H9 (cell line): ENCODE measurements at regions not wholly inside any gene's neighbourhood (a gene's known extent, or its start where the extent isn't known, plus 50 kb on each side); places are given as distances from the start of the nearest gene placed in this dataset.

ENCODE experiments used
- DNase-seq: peaks from one replicate; pipeline ENCODE4 v3.0.0-alpha.2; 2017
- H2AFZ ChIP-seq: one replicate; pipeline ENCODE4 v1.6.1; 2013; ENCODE audit warnings: mild to moderate bottlenecking, low read length, control low read depth, moderate library complexity
- H2AK5ac ChIP-seq: 2 replicates; pipeline ENCODE4 v1.6.1; 2013; ENCODE audit warnings: low read length, control low read depth, mixed read lengths; ENCODE audit not compliant: insufficient read length
- H2BK120ac ChIP-seq: one replicate; pipeline ENCODE4 v1.6.1; 2013; ENCODE audit warnings: low read depth, mild to moderate bottlenecking, low read length, control low read depth, inconsistent platforms; ENCODE audit not compliant: poor library complexity, severe bottlenecking
- H2BK12ac ChIP-seq: 2 replicates; pipeline ENCODE4 v1.6.1; 2013; ENCODE audit warnings: low read length, control low read depth, mixed read lengths, low read depth; ENCODE audit not compliant: insufficient read length
- H2BK15ac ChIP-seq: 2 replicates; pipeline ENCODE4 v1.6.1; 2013; ENCODE audit warnings: low read depth, low read length, control low read depth
- H2BK20ac ChIP-seq: one replicate; pipeline ENCODE4 v1.6.1; 2013; ENCODE audit warnings: low read depth, mild to moderate bottlenecking, low read length, control low read depth, inconsistent platforms; ENCODE audit not compliant: poor library complexity, severe bottlenecking
- H2BK5ac ChIP-seq: 2 replicates; pipeline ENCODE4 v1.6.1; 2013; ENCODE audit warnings: low read length, control low read depth, mixed read lengths; ENCODE audit not compliant: insufficient read length
- H3K14ac ChIP-seq: 2 replicates; pipeline ENCODE4 v1.6.1; 2013; ENCODE audit warnings: low read length, control low read depth; ENCODE audit not compliant: insufficient read depth
- H3K18ac ChIP-seq: 2 replicates; pipeline ENCODE4 v1.6.1; 2013; ENCODE audit warnings: low read depth, mild to moderate bottlenecking, mixed read lengths, low read length, control low read depth; ENCODE audit not compliant: insufficient read length
- H3K23ac ChIP-seq: 2 replicates; pipeline ENCODE4 v1.6.1; 2013; ENCODE audit warnings: low read length, control low read depth, mixed read lengths, low read depth; ENCODE audit not compliant: insufficient read length
- H3K23me2 ChIP-seq: 2 replicates; pipeline ENCODE4 v1.6.1; 2013; ENCODE audit warnings: low read depth, mild to moderate bottlenecking, mixed read lengths, low read length, control low read depth; ENCODE audit not compliant: insufficient read length, poor library complexity, severe bottlenecking
- H3K27ac ChIP-seq: 2 replicates; pipeline ENCODE4 v1.5.1; 2013; ENCODE audit warnings: low read length, control low read depth, mixed read lengths, low read depth; ENCODE audit not compliant: insufficient read length
- H3K27me3 ChIP-seq: 2 replicates; pipeline ENCODE4 v1.6.1; 2013; ENCODE audit warnings: low read length, control low read depth, inconsistent platforms; ENCODE audit not compliant: insufficient read depth
- H3K4ac ChIP-seq: 2 replicates; pipeline ENCODE4 v1.6.1; 2013; ENCODE audit warnings: low read depth, mild to moderate bottlenecking, control low read depth, inconsistent platforms, low read length, moderate library complexity
- H3K4me1 ChIP-seq: 2 replicates; pipeline ENCODE4 v1.6.1; 2013; ENCODE audit warnings: low read length, control low read depth, inconsistent platforms; ENCODE audit not compliant: insufficient read depth
- H3K4me2 ChIP-seq: 2 replicates; pipeline ENCODE4 v1.6.1; 2013; ENCODE audit warnings: low read length, control low read depth, mixed read lengths; ENCODE audit not compliant: insufficient read length, insufficient read depth
- H3K56ac ChIP-seq: 2 replicates; pipeline ENCODE4 v1.6.1; 2013; ENCODE audit warnings: low read depth, mild to moderate bottlenecking, mixed read lengths, low read length, control low read depth; ENCODE audit not compliant: insufficient read length
- H3K79me1 ChIP-seq: 2 replicates; pipeline ENCODE4 v1.6.1; 2013; ENCODE audit warnings: low read depth, mild to moderate bottlenecking, moderate library complexity, low read length, control low read depth, inconsistent platforms; ENCODE audit not compliant: insufficient read depth, poor library complexity, severe bottlenecking
- H3K79me2 ChIP-seq: 2 replicates; pipeline ENCODE4 v1.6.1; 2013; ENCODE audit warnings: low read length, control low read depth, inconsistent platforms; ENCODE audit not compliant: insufficient read depth
- H3K9ac ChIP-seq: 2 replicates; pipeline ENCODE4 v1.6.1; 2013; ENCODE audit warnings: low read length, control low read depth, mixed read lengths; ENCODE audit not compliant: insufficient read length; ENCODE audit errors: extremely low read depth
- H3K9me3 ChIP-seq: one replicate; pipeline ENCODE4 v1.6.1; 2013; ENCODE audit warnings: low read depth, low read length, inconsistent platforms; ENCODE audit not compliant: control insufficient read depth
- H3T11ph ChIP-seq: one replicate; pipeline ENCODE4 v1.6.1; 2013; ENCODE audit warnings: mild to moderate bottlenecking, low read length, control low read depth, inconsistent platforms
- H4K20me1 ChIP-seq: one replicate; pipeline ENCODE4 v1.6.1; 2013; ENCODE audit not compliant: control insufficient read depth, insufficient read length, insufficient read depth
- H4K5ac ChIP-seq: 2 replicates; pipeline ENCODE4 v1.6.1; 2013; ENCODE audit warnings: low read depth, mild to moderate bottlenecking, mixed read lengths, low read length, control low read depth; ENCODE audit not compliant: insufficient read length
- H4K8ac ChIP-seq: replicated peaks from 2 replicates; pipeline ENCODE4 v1.6.1; 2013; ENCODE audit warnings: low read length, control low read depth, mixed read lengths, low read depth; ENCODE audit not compliant: insufficient read length
- H4K91ac ChIP-seq: 2 replicates; pipeline ENCODE4 v1.6.1; 2013; ENCODE audit warnings: low read depth, mild to moderate bottlenecking, moderate library complexity, mixed read lengths, low read length, control low read depth; ENCODE audit not compliant: insufficient read length
- H3K27ac Mint-ChIP-seq, 3 experiments: 2 replicates in 2 of 3; 3 replicates in 1 of 3; pipeline ENCODE4 v1.8.0; 2020 to 2021; ENCODE audit warnings: mixed read lengths in 3 of 3, mild to moderate bottlenecking in 1 of 3, moderate library complexity in 1 of 3
- H3K27me3 Mint-ChIP-seq: 2 replicates; pipeline ENCODE4 v1.8.0; 2021; ENCODE audit warnings: low read depth, mild to moderate bottlenecking, moderate library complexity, mixed read lengths
- H3K36me3 Mint-ChIP-seq, 3 experiments: 2 replicates in 2 of 3; 3 replicates in 1 of 3; pipeline ENCODE4 v1.8.0; 2020 to 2021; ENCODE audit warnings: low read depth in 3 of 3, mixed read lengths in 3 of 3; ENCODE audit not compliant: insufficient read depth in 1 of 3
- H3K4me1 Mint-ChIP-seq, 2 experiments: 2 replicates each; pipeline ENCODE4 v1.8.0; 2020; ENCODE audit warnings: mixed read lengths in 2 of 2
- H3K4me3 Mint-ChIP-seq, 2 experiments: 2 replicates in 1 of 2; 3 replicates in 1 of 2; pipeline ENCODE4 v1.8.0; 2020 to 2021; ENCODE audit warnings: mild to moderate bottlenecking in 2 of 2, mixed read lengths in 2 of 2, moderate library complexity in 1 of 2
- H3K9me3 Mint-ChIP-seq, 2 experiments: 2 replicates in 1 of 2; 3 replicates in 1 of 2; pipeline ENCODE4 v1.8.0; 2020; ENCODE audit warnings: mild to moderate bottlenecking in 2 of 2, mixed read lengths in 2 of 2, moderate library complexity in 1 of 2
- WGBS: extraction: QIAGEN DNeasy Blood & Tissue Kit; methylation state at CpG from one replicate; pipeline ENCODE4 v1.1.7; 2013; ENCODE audit warnings: missing lambda C conversion rate, low lambda C conversion rate, mixed read lengths; ENCODE audit not compliant: insufficient read length; ENCODE audit errors: extremely low coverage; 5-methylcytosine and 5-hydroxymethylcytosine counted together
- TF ChIP-seq, protein P1 (sequence below): fragments of 200-600 bp; sonication (generic); conservative IDR thresholded peaks from 3 replicates; pipeline ENCODE4 v1.8.0; 2021; ENCODE audit warnings: antibody characterized with exemption, mild to moderate bottlenecking

GRCh38 chrX:4944767-4945166, 1231.3 kb upstream of the PRKX start:
- Histone ChIP-seq H3K14ac (no peak overlapping the region), H3K23me2 (no peaks in the 10 kb centered on the region), H3K79me1 (no peaks in the 10 kb centered on the region), H2BK120ac (no peak overlapping the region), H3K9ac (no peak overlapping the region), H3K4ac (no peak overlapping the region), H4K91ac (no peak overlapping the region), H2BK5ac (no peak overlapping the region), H3K9me3 (no peaks in the 10 kb centered on the region), H2AK5ac (no peak overlapping the region), H3K79me2 (no peaks in the 10 kb centered on the region), H2BK12ac (no peak overlapping the region), H2BK15ac (no peak overlapping the region), H2BK20ac (no peak overlapping the region), H3K4me1 (no peaks in the 10 kb centered on the region), H3K23ac (no peak overlapping the region), H4K8ac (no peak overlapping the region), H3T11ph (no peak overlapping the region), H3K56ac (no peak overlapping the region), H3K18ac (no peak overlapping the region), H2AFZ (no peak overlapping the region), H4K5ac (no peak overlapping the region), H3K27me3 (no peaks in the 10 kb centered on the region), H4K20me1 (no peaks in the 10 kb centered on the region), H3K4me2 (no peak overlapping the region), H3K27ac (no peak overlapping the region)
- WGBS: no CpG with 5 or more reads among the region's 2 CpGs
- TF ChIP-seq, protein P1, sequence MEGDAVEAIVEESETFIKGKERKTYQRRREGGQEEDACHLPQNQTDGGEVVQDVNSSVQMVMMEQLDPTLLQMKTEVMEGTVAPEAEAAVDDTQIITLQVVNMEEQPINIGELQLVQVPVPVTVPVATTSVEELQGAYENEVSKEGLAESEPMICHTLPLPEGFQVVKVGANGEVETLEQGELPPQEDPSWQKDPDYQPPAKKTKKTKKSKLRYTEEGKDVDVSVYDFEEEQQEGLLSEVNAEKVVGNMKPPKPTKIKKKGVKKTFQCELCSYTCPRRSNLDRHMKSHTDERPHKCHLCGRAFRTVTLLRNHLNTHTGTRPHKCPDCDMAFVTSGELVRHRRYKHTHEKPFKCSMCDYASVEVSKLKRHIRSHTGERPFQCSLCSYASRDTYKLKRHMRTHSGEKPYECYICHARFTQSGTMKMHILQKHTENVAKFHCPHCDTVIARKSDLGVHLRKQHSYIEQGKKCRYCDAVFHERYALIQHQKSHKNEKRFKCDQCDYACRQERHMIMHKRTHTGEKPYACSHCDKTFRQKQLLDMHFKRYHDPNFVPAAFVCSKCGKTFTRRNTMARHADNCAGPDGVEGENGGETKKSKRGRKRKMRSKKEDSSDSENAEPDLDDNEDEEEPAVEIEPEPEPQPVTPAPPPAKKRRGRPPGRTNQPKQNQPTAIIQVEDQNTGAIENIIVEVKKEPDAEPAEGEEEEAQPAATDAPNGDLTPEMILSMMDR: no peak
- Mint-ChIP-seq H3K36me3 (no peaks in the 10 kb centered on the region), H3K4me3 (no peak overlapping the region), H3K27ac (0 out of 7 replicates have a peak overlapping the region, but pooled peaks of 1 of the 3 experiments have one; percentile 40), H3K4me1 (peaks cover 4 to 11% of the 10 kb centered on the region in 2 experiments; a peak in 3 of 4 replicates), H3K27me3 (no peaks in the 10 kb centered on the region), H3K9me3 (no peaks in the 10 kb centered on the region)
- DNase-seq: no peak
